Sigmoid colon (tissue), 6 donors: ENCODE measurements at regions not wholly inside any gene's neighbourhood (a gene's known extent, or its start where the extent isn't known, plus 50 kb on each side); places are given as distances from the start of the nearest gene placed in this dataset.

Experiments
- DNase-seq: peaks from one replicate; pipeline ENCODE4 v3.0.0-alpha.2; 2019
- H3K27ac ChIP-seq, 4 donors: fragments of 200-600 bp; sonication (generic); one replicate each; pipeline ENCODE4 v1.5.1; 2016 to 2019; ENCODE audit warnings: mild to moderate bottlenecking in 1 of 4
- H3K27me3 ChIP-seq, 3 donors: fragments of 200-600 bp; sonication (generic); one replicate each; pipeline ENCODE4 v1.5.1; 2019; ENCODE audit warnings: mild to moderate bottlenecking in 1 of 3
- H3K36me3 ChIP-seq, 4 donors: fragments of 200-600 bp; sonication (generic); one replicate each; pipeline ENCODE4 v1.5.1; 2016 to 2019
- H3K4me1 ChIP-seq, 4 donors: fragments of 200-600 bp; sonication (generic); one replicate each; pipeline ENCODE4 v1.5.1; 2017 to 2019
- H3K4me3 ChIP-seq, 4 donors: fragments of 200-600 bp; sonication (generic); one replicate each; pipeline ENCODE4 v1.5.1; 2017 to 2019; ENCODE audit warnings: mild to moderate bottlenecking in 2 of 4, moderate library complexity in 1 of 4
- H3K9me3 ChIP-seq, 4 donors: fragments of 200-600 bp in 3 of 4; sonication (generic) in 3 of 4; one replicate each; pipeline versions ENCODE4 v1.5.1 to v1.6.1; 2013 to 2019
- CTCF ChIP-seq, 4 experiments: fragments of 450-650 bp in 3 of 4; fragments of 200-600 bp in 1 of 4; IDR thresholded peaks; one replicate each; pipeline ENCODE4 v1.5.1; 2016 to 2019; ENCODE audit warnings: antibody characterized with exemption in 4 of 4, mild to moderate bottlenecking in 3 of 4, moderate library complexity in 2 of 4
- EP300 ChIP-seq, 4 donors: sonication (generic); formaldehyde crosslinking; IDR thresholded peaks; one replicate each; pipeline ENCODE4 v1.6.1; 2017; ENCODE audit warnings: antibody characterized with exemption in 4 of 4
- POLR2A ChIP-seq, 2 donors: fragments of 450-650 bp; IDR thresholded peaks; one replicate each; pipeline ENCODE4 v1.6.1; 2016; ENCODE audit warnings: antibody characterized with exemption in 2 of 2, mild to moderate bottlenecking in 2 of 2, moderate library complexity in 2 of 2
- POLR2AphosphoS5 ChIP-seq, 4 donors: sonication (generic); formaldehyde crosslinking; IDR thresholded peaks; one replicate each; pipeline ENCODE4 v1.6.1; 2017; ENCODE audit warnings: antibody characterized with exemption in 4 of 4
- WGBS, 2 donors: extraction: QIAGEN DNeasy Blood & Tissue Kit; methylation state at CpG; one replicate each; pipeline ENCODE4 v1.1.7; 2013; 5-methylcytosine and 5-hydroxymethylcytosine counted together
- intact Hi-C: fragments of 100-400 bp; cut with DNase I; formaldehyde crosslinking; loops from one replicate; pipeline ENCODE4 v1.15.1; 2023
- donor health status: healthy with polysubstance abuse.
- donor health status: healthy.

GRCh38 chr1:55385402-55386018 lies 170.3 kb upstream of the USP24 start:
- Histone ChIP-seq H3K27ac (no peak overlapping the region), H3K4me3 (no peak overlapping the region), H3K27me3 (no peaks in the 10 kb centered on the region), H3K36me3 (no peaks in the 10 kb centered on the region), H3K4me1 (peaks cover 0 to 12% (median 6%) of the 10 kb centered on the region in 4 donors), H3K9me3 (no peaks in the 10 kb centered on the region)
- 92 to 100% methylated on average over 1 of the region's 1 CpG for WGBS, 2 donors
- TF ChIP-seq EP300 (IDR thresholded peaks at IDR 0.05) (no peak), POLR2AphosphoS5 (IDR thresholded peaks at IDR 0.05) (no peak), CTCF (IDR thresholded peaks at IDR 0.05) (no peak)
- no peak for DNase-seq
- intact Hi-C loops: loop anchor here (10.0 kb wide), 1 partner anchor 669 kb away; no protein-coding TSS in a partner anchor

DNA sequence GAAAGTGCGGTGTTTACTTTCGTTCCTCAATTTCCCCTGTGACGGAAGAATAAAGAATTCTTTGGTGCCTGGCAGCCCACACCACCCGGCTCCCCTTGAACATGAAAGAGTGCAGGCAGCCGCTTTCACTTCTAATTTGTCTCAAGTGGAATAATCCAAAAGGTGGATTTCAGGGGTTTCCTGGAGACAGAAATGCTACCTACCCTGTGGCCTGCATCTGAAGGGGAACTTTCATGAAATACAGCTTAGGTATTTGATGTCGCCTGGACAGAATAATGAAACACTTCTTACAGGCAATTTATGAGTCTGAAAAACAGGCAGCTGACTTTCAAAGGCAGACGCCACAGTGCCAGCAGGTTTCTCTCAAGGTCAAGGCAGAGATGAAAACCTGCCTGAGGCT lies 169.5 kb upstream of the USP24 start:
- TF ChIP-seq POLR2AphosphoS5 (IDR thresholded peaks at IDR 0.05) (no peak), EP300 (IDR thresholded peaks at IDR 0.05) (no peak), POLR2A (IDR thresholded peaks at IDR 0.05) (no peak), CTCF (IDR thresholded peaks at IDR 0.05) (no peak)
- peaks cover 0 to 12% (median 6%) of the 10 kb centered on the region in 4 donors for H3K4me1 ChIP-seq
- WGBS, 2 donors: 89 to 90% methylated on average over 7 of the region's 7 CpGs
- H3K9me3 ChIP-seq: no peaks in the 10 kb centered on the region
- H3K27me3 ChIP-seq: no peaks in the 10 kb centered on the region
- H3K27ac ChIP-seq: no peak overlapping the region
- intact Hi-C loops: loop anchor here (5.0 to 10.0 kb wide), 2 partner anchors 198 to 670 kb away; no protein-coding TSS in a partner anchor
- no peaks in the 10 kb centered on the region for H3K36me3 ChIP-seq
- no peak overlapping the region for H3K4me3 ChIP-seq
- DNase-seq: no peak

GRCh38 chr1:55382806-55383305 lies 167.7 kb upstream of the USP24 start:
- WGBS, 2 donors: 76 to 81% methylated on average over 11 of the region's 11 CpGs
- DNase-seq: peak; percentile 70
- H3K27ac ChIP-seq: peak overlapping the region in 3 of 4 donors; percentile 21 to 35 (median 30)
- intact Hi-C loops: loop anchor here (5.0 to 10.0 kb wide), 2 partner anchors 199 to 672 kb away; no protein-coding TSS in a partner anchor
- no peaks in the 10 kb centered on the region for H3K36me3 ChIP-seq
- TF ChIP-seq EP300 (IDR thresholded peaks at IDR 0.05) (no peak), POLR2A (IDR thresholded peaks at IDR 0.05) (no peak), CTCF (IDR thresholded peaks at IDR 0.05) (no peak), POLR2AphosphoS5 (IDR thresholded peaks at IDR 0.05) (no peak)
- no peaks in the 10 kb centered on the region for H3K9me3 ChIP-seq
- H3K27me3 ChIP-seq: no peaks in the 10 kb centered on the region
- no peak overlapping the region for H3K4me3 ChIP-seq
- peaks cover 0 to 12% (median 6%) of the 10 kb centered on the region in 4 donors for H3K4me1 ChIP-seq

DNA sequence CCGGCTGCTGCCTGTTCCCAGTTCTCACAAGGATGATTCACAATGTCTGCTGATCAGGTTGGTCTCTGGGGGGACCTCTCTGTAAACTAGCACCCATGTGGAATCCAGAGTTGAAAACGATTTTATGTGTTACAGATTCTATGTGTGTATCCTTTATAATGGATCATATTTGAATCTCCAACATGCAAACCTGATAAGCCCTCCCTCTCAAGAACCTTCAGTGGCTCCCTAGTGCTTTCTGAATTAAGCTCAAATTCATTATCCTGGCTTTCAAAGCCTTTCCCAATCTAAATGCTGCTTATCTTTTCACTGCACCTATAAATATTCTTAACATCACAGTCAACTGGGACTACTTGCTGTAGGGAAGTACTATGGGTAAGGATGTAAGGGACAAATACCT lies 166.8 kb upstream of the USP24 start:
- H3K4me1 ChIP-seq: peaks cover 0 to 12% (median 6%) of the 10 kb centered on the region in 4 donors
- TF ChIP-seq POLR2A (IDR thresholded peaks at IDR 0.05) (no peak), CTCF (IDR thresholded peaks at IDR 0.05) (no peak), POLR2AphosphoS5 (IDR thresholded peaks at IDR 0.05) (no peak), EP300 (IDR thresholded peaks at IDR 0.05) (no peak)
- intact Hi-C loops: loop anchor here (5.0 to 10.0 kb wide), 2 partner anchors 200 to 673 kb away; no protein-coding TSS in a partner anchor
- H3K4me3 ChIP-seq: no peak overlapping the region
- WGBS, 2 donors: 64 to 76% methylated on average over 2 of the region's 2 CpGs
- no peaks in the 10 kb centered on the region for H3K27me3 ChIP-seq
- no peaks in the 10 kb centered on the region for H3K9me3 ChIP-seq
- no peaks in the 10 kb centered on the region for H3K36me3 ChIP-seq
- no peak overlapping the region for H3K27ac ChIP-seq
- DNase-seq: no peak
